NCI-H460 (cell line): ENCODE measurements at regions not wholly inside any gene's neighbourhood (a gene's known extent, or its start where the extent isn't known, plus 50 kb on each side); places are given as distances from the start of the nearest gene placed in this dataset.

Experiments
- DNase-seq: peaks from one replicate; pipeline ENCODE4 v3.0.0-alpha.2; 2016; ENCODE audit warnings: low read depth; ENCODE audit errors: extremely low read depth

DNA sequence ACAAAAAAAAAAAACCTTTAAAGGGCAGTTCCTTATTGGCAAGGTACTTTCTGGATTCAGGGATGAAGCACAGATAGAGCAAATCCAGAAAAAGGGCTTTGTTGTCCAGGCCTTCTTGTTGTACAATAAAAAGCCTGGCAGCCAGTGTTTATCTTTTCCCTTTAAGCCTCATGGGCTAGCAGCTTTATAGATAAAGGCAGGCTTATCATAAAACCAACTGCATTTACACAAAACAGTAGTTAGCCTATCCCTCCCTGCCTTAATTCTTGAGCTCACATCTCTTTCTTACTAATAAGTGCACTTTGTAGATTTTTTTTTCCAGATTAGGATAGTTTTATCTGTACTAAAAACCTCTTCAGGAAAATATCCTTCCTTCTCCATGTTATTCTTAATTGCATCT is 662.8 kb upstream of the CCDC54 start:
- no peak for DNase-seq

DNA sequence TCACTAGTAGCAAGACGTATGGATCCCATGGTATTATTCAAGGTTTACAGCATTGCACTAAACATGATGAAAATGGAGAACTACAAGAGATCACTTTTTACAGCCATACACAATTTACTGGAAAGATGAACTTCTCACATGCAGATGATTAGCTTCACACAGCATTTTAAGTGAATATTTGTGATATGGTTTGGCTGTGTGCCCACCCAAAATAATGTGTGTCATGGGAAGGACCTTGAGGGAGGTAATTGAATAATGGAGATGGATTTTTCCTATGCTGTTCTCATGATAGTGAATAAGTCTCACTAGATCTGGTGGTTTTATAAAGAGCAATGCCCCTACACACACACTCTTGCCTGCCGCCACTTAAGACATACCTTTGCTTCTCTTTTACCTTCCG is 662.0 kb upstream of the CCDC54 start:
- no peak for DNase-seq

DNA sequence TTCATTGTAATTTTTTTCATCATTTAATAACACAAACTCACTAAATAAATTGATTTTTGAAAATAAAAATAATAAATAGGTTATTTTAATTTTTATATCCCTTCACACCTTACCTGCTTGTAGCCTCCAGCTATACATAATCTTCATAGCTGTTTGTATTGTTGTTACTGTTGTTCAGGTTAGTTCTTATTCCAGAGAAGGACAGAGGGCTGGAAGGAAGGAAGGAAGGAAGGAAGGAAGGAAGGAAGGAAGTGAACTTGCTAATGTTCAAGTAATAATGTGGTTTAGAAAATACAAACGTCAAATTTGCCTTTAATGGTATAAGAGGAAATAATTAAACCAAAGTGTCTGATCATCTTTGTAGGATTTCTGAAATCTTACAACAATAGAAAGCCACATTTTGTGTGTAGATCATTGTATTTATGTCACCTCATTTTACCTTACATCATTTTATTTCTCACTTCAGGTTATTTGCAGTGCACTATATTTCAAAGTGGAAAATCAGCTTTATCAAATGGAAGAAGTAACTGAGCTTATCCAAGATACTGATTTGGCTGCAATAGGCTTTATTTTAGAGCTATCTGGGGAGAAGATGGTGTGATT is 660.0 kb upstream of the CCDC54 start:
- no peak for DNase-seq

DNA sequence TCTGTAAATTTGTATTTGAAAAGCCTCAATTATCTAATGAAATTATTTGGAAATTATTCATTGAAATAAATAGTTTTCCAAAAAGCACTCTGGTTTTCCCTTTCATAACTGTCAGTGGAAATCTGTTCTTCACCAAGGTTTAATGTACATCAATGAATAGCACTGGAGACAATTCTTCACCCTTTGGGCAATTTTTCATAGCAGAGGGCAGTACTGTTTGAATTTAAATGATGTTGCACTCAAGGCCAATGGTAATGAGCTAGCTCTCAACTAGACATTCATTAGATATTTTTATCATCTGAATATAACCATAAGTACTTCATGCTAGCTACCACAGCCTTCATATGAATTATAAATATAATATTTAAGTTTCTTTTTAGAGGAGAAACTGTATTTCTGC is 658.2 kb upstream of the CCDC54 start:
- DNase-seq, result no peak

DNA sequence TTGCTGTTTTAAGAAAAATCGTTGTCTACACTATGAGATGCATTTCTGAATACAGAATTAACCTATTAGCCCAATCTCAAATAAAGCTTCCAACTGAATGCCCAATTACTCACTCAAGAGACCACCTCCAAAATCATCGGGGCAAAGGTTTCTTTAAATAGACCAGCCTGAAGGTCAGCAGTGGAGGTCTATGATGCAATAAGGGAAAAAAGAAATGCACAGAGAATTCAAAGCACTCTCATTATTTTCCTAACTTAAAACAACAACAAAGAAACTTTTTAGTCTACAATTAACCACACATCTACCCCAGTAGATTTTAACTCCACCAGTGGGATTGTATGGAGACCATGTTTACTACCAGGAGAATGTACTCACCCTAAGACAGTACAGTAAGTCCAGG is 657.7 kb upstream of the CCDC54 start:
- no peak for DNase-seq

DNA sequence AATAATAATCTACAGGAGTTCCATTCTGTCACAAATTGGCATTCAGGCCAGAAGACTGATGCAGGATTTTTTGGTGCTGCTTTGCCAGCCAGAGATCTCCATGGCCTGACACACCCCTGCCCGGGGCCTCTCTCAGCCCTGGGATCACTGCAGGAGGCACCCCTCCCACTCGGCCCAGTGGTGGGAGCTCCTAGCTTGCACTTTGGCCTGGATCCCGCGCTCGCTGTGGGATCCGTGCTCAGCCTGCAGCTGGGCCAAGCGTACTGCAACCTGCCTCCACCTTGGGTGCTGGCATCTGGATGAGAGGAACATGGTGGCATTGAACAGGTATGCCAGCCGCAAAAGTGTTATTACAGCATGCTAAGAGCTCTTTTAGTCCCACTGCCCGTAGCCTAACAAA is 656.7 kb upstream of the CCDC54 start:
- no peak for DNase-seq

DNA sequence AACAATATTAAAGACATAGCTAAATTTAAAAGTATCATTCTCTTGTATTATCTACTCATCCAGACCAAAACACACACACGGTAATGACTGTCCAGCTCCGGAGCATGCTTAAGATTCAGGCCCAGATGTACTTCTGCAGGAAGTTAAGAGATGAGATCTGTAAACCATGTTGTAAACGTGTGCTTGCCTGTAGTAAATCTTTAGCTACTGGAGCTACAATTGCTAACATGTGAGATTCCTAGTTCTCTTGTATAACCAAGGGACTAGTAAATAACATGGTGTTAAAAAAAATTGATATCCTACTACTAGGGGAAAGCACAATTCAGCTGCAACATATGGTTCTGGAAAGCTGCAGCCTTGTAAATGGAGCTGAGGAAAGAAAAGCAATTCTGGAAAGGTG is 651.7 kb upstream of the CCDC54 start:
- no peak for DNase-seq

DNA sequence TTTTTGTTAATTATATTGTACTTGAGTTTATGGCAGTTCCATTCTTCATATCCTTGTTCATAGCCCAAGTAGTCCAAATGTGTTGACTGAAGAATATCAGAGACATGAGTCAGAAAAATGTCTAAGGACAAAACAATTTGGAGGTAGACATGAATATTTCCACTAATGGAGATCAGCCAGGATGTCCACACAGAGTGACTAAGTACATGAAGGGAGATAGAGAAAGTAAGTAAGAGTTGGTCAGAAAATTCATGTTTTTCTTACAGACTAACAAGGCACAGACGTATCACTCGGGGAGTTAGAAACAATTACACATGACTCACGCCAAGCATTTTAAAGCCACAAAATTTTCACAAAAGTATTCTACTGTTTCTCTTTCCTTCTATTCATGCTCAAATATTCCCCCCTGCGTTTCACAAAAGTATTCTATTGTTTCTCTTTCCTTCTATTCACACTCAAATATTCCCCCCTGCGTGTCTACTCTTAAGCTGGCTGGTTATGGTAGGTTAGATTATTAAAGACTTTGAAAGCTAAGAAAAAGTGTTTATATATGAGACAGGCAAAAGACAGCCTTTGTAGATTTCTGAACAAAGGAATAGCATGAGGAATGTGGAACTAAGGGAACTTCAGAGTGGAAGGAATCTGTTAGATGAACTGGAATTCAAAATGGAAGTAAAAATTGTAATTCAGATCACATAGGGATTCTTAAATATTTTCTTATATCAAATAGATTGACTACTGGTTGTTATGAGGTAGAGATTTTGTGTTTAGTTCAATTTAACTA is 648.7 kb upstream of the CCDC54 start:
- DNase-seq, result peak; percentile 5

DNA sequence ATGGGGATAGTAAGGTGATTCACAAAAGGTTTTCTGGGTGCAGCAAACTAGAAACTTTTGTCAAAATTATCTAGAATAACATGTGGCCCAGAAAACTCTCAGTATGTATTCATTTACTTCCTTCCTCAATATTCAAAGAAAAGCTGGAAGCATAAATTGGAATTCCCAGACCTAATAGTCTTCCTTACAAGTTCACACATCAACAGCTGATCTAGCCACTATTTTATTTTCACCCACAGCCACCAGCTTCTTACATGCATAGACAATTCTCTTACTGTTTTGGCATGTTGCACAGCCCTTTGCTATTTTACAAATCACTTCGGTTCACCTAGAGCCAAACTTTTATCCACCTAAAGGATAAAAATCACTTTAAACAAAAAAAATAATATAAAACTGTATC is 647.8 kb upstream of the CCDC54 start:
- no peak for DNase-seq

DNA sequence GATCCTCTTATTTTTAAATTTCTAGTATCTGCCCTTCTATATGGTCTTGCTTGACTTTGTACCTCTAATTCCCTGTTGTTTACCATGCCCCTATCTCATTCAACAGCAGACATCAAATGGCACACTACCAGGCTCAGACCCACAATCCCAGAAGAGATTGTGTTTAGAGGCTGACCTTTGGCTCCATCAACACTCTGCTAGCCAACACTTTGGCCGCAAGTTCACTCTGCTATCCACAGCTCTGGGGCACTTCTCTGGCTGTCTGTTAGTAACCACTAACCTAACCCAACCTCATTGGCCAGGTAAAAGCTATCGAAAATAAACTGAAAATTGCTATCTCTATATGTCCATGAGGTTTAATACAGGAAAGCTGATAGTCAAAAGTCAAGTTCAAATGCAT is 646.0 kb upstream of the CCDC54 start:
- DNase-seq, result no peak

DNA sequence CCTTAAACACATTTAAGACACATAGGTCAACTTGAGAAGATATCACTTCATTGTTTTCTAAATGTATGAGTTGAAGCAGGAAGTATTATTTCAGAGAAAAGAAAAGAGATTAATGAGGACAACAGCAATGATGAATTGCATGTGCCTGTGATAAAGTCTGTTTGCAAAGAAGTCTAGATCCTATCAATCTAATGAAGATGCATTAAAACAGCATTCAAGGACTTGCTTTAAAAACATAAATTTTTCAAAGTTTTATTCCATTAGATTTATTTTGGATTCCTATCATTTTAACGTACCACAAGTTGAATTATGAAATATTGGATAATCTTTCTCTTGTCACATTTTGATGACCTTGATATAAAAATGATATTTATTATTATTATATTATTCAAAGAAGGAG is 642.5 kb upstream of the CCDC54 start:
- no peak for DNase-seq

DNA sequence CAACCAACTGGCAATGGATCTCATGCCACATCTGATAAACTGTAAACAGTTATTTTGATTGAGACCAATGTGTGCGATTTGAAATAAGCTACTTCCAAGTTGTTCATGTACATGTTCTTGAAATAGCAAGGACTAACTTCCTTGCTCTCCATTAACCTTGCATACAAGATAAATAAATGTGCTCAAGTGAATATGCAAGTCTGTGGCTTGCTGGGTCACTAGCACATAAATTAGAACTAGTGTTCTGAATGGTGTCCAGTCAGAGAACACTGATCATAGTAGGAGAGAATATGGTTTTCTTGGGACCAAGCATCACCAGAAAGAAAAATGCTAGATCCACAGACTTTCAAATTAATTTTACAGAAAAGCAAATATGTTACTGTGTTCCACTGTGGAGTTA is 640.0 kb upstream of the CCDC54 start:
- DNase-seq, result no peak

DNA sequence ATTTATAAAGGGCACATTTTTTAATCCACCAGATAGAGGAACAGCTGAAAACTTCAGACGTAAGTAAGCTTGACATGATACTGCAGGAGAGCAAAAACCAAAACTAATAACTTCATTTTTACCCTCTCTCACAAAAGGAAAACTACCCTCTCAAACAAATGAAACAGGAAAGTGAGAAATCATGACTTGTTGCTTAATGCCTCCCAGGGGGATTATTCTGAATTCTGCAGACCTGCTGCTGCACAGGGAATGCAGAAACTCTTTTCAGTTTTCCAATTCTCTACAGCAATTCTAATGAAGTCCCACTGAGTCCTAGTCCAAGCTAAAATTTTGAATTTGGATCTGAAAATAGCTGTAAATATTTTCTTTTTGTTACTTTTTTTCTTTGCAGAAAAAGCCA is 637.1 kb upstream of the CCDC54 start:
- no peak for DNase-seq

DNA sequence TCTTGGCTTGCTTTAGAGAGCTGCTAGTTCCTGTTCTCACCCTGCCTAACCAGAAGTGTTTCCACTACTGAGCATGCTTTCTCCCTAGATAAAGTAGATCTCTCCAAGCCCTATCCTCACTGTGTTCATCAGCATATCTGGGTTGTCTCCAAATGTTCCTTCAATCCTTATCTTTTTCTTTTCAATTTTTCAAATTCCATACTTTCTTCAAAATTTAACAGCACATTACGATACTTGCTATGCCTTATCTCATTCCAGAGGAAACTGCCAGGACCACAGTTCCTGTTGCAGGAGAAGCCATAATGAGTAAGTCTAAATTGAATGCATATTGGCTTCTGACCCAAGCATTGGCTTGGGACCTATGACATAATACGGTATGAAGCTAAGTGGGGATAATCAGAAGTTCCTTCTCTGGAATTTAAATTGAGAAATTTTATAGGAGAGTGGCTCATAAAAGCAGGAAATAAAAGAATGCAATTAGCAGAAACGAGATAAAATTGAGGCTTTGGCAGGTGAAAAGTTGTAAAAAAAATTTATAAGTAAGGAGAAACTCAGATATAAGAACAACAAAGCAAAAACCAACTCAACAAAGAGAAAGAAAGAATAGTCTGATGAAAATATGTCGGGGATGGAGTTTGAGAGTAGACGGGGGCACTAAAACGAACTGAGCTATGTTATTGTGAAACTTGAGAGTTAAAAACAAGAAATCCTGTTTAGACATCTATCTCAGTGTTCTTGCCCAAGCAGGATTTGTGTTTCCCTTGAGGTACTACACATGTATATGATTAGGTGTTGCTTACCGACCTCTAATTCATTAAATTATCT is 631.7 kb upstream of the CCDC54 start:
- no peak for DNase-seq

DNA sequence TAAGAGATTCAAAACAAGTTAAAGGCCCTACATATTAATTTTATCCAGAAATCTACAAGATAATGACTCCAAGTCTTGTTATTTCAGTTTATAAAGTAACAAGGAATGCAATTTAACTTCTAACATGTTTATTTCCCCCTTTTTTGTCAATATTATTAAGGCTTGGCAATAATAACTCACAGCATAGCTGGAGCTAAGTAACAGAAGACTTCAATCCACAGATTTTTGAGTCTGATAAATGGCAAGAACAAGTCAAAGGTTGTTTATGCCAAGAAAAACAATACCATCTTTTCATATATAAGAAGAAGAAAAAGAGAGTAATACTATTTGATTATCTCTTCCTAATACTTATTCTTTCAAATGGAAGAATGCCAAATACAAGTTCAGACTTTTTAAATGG is 631.0 kb upstream of the CCDC54 start:
- DNase-seq, result no peak

DNA sequence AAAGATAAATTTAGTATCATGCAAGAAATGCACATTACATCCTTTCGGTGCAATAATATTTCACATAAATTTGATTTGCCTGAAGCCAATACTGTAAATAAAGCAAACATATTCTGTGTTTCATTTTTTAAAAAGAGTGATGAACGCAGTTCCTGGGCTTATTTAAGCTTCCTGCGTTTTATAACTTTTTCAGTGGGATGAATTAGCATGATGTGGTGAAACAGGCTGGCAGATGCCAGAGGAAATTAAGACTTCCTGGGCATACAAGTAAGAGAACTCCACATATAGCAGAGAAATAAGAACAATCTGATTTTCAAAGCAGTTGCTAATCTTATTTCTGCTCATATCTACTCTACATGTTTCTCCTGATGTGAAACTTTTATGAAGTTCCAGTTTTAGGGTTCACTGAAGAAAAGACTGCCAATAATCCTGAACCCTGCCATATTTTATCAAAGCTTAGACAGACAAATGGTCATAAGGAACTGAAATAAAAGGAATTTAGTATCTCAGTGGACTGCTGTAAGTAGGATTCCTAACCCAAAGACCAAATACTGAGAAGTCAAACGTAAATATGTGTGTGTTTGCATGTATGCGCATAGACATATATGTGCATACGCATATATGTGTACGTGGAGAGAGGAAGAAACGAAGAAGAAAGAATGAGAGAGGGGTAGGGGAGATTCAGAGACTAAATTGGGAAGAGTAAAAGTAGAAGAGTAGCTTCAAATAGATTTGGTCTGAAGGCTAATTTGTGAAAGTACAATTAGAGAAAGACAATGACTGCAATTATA is 628.6 kb upstream of the CCDC54 start:
- no peak for DNase-seq

DNA sequence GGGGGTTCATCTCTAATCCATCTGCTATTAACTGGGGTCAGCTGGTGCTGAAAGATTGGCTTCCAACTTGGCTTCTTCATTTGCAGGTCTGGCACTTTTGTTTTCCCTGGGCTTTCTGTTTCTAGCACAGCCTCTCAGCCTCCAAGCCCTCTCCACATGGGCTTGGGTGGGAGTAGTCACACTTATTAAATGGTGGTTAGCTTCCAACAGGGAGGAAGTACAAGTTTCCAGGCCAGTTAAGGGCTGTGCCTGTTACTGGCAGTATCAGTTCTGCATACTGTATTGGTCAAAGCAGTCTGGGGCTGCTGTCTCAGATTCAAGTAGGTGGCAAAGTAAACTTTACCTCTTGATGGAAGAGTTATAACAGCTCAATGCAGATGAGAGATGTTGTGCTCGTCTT is 627.1 kb upstream of the CCDC54 start:
- DNase-seq, result no peak

DNA sequence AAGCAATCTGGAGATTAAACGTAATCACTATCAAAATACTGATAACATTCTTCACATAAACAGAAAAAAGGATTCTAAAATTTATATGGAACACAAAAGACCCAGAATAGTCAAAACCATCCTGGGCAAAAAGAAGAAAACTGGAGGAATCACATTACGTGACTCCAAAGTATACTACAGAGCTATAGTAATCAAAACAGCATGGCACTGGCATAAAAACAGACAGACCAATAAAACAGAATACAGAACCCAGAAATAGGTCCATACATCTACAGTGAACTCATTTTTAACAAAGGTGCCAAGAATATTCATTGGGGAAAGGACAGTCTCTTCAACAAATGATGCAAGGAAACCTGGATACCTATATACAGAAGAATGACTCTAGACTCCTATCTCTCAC is 621.9 kb upstream of the CCDC54 start:
- no peak for DNase-seq

DNA sequence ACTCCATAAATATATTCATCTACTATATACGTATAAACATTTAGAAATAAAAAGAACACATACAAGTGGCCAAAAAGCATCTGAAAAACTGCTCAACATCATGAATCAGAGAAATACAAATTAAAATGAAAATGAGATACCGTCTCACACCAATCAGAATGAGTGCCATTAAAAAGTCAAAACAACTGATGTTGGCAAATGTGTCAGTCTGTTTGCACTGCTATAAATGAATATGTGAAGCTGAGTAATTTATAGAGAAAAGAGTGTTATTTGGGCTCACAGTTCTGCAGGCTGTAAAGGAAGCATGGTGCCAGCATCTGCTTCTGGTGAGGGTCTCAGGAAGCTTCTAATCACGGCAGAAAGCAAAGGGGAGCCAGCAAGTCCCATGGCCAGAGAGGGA is 620.3 kb upstream of the CCDC54 start:
- no peak for DNase-seq

DNA sequence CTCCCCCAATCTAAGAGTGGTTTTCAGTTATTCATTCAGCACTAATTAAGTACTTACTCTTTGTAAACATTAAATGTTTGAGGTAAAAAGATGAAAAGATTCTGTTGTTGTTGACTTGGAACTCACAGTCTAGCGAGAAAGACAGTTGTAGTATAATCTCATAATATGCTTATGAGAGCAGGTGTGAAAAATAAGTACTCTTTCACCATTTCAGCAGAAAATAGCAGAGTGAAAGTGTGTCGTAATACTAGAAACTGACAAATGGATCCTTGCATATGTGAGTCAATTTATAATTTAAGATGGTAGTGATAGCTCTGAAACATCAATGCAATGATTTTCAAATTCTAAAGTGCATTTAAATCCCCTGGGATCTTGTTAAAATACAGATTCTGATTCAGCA is 618.8 kb upstream of the CCDC54 start:
- DNase-seq, result no peak

DNA sequence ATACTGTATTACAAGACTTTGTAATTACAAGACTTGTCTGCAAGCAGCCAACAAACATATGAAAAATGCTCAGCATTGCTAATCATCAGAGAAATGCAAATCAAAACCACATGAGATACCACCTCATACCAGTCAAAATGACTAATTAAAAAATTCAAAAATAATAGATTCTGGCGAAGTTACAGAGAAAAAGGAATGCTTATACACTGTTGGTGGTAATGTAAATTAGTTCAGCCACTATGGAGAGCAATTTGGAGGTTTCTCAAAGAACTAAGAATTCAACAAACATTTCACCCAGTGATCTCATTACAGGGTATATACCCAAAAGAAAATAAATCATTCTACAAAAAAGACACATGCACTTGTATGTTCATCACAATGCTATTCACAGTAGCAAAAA is 617.5 kb upstream of the CCDC54 start:
- no peak for DNase-seq
